ENCODE measurements at regions not wholly inside any gene's neighbourhood (a gene's known extent, or its start where the extent isn't known, plus 50 kb on each side); places are given as distances from the start of the nearest gene placed in this dataset.
"Not testable (repeated sequence)": the region's sequence is repeated elsewhere in the genome, so short reads cannot be mapped to it uniquely, and the experiment has no call there.

DNA sequence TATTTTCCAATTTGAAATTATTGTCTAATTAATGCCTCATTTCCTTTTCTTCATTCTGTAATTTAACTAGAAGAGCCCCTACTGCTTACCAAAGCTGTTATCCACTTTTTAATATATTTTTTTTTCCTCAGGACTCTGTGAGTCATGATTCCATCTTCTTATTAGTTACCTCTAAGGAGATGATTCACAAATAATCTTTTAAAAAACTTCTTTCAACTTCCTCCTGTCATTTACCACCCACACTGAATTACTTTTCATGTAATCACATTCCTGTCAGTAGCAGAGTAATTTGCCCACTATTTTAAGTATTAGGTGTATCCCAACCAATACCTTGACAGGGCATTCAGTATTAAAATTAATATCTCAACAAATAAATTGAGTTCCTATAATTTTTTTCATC, 470.9 kb upstream of the ADGRL3 start:
- H3K27ac Mint-ChIP-seq: no peak overlapping the region
- H3K9me3 Mint-ChIP-seq: peaks cover 6 to 44% (median 16%) of the 10 kb centered on the region in 9 donors
- no peaks in the 10 kb centered on the region for H3K27me3 Mint-ChIP-seq
- no peaks in the 10 kb centered on the region for H3K4me1 Mint-ChIP-seq
- POLR2A ChIA-PET: no interaction called here
- H3K36me3 Mint-ChIP-seq: no peaks in the 10 kb centered on the region
- no peak overlapping the region for H3K4me3 Mint-ChIP-seq
- no peak for ATAC-seq
- DNase-seq: no peak

GRCh38 chr4:60729764-60730163, 470.4 kb upstream of the ADGRL3 start:
- DNase-seq, H3K4me3 Mint-ChIP-seq, POLR2A ChIA-PET, H3K36me3 Mint-ChIP-seq, H3K27ac Mint-ChIP-seq, ATAC-seq, H3K4me1 Mint-ChIP-seq, H3K27me3 Mint-ChIP-seq: not testable (repeated sequence)
- peaks cover 7 to 44% (median 16%) of the 10 kb centered on the region in 9 donors for H3K9me3 Mint-ChIP-seq

GRCh38 chr4:60737858-60738257, 462.3 kb upstream of the ADGRL3 start:
- no peak for DNase-seq
- POLR2A ChIA-PET: no interaction called here
- Mint-ChIP-seq H3K36me3 (no peaks in the 10 kb centered on the region), H3K4me1 (no peaks in the 10 kb centered on the region), H3K4me3 (no peak overlapping the region), H3K27me3 (no peaks in the 10 kb centered on the region), H3K27ac (no peak overlapping the region), H3K9me3 (peaks cover 4 to 45% (median 20%) of the 10 kb centered on the region in 9 donors)
- no peak for ATAC-seq

DNA sequence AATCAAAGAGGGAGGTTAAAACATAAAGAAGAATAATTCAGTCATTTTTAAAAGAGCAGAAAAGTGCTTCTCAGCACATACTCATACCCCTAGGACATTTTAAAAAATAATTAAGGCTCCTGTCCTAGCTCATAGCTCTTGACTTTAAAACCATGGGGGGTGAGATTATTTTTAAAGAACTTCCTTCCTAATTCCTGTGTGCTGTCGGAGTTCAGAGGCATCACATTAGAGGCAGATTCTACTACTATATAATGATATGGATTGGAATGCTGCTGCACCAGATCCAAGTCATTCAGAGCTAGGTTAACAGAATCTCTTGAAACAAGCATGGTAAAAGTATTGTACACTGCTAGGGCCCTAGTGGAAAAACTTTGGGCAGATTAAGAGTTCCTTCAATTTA, 456.5 kb upstream of the ADGRL3 start:
- no peaks in the 10 kb centered on the region for H3K27me3 Mint-ChIP-seq
- H3K4me3 Mint-ChIP-seq: no peak overlapping the region
- POLR2A ChIA-PET: no interaction called here
- DNase-seq: no peak
- no peak for ATAC-seq
- H3K4me1 Mint-ChIP-seq: no peaks in the 10 kb centered on the region
- peaks cover 0 to 3% (median 0%) of the 10 kb centered on the region in 3 donors for H3K36me3 Mint-ChIP-seq
- H3K27ac Mint-ChIP-seq: no peak overlapping the region
- peaks cover 0 to 25% (median 14%) of the 10 kb centered on the region in 9 donors for H3K9me3 Mint-ChIP-seq

DNA sequence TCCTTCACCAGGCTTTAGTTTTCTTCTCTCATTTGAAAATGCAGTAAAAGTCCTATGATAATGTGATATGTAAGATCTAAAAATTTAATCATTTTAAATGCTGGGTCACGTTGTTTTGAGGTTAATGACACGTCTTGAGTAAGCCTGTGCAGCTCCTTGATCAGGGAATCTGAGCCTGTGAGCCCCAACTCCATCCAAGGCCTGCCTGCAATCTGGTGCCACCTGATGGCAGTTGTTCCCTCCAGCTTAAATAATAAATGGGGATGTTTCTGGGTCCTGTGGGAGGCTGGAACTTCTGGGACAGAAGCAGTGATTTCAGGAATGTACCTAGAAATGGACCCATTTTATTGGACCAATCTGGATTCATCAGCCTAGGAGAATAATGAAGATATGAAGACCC, 455.4 kb upstream of the ADGRL3 start:
- ATAC-seq: no peak

GRCh38 chr4:60745800-60746571, 454.1 kb upstream of the ADGRL3 start:
- Mint-ChIP-seq H3K36me3 (peaks cover 0 to 3% (median 0%) of the 10 kb centered on the region in 3 donors), H3K9me3 (peaks cover 0 to 23% (median 10%) of the 10 kb centered on the region in 9 donors), H3K4me3 (no peak overlapping the region), H3K27me3 (no peaks in the 10 kb centered on the region), H3K4me1 (no peaks in the 10 kb centered on the region), H3K27ac (no peak overlapping the region)
- POLR2A ChIA-PET: no interaction called here
- no peak for ATAC-seq
- DNase-seq: no peak

More for the DNA sequence above, 455.4 kb upstream of the ADGRL3 start:
- H3K4me3 Mint-ChIP-seq: no peak overlapping the region
- H3K27me3 Mint-ChIP-seq: no peaks in the 10 kb centered on the region
- peaks cover 0 to 3% (median 0%) of the 10 kb centered on the region in 3 donors for H3K36me3 Mint-ChIP-seq
- no peak overlapping the region for H3K27ac Mint-ChIP-seq
- no peaks in the 10 kb centered on the region for H3K4me1 Mint-ChIP-seq
- POLR2A ChIA-PET: no interaction called here
- peaks cover 0 to 22% (median 13%) of the 10 kb centered on the region in 9 donors for H3K9me3 Mint-ChIP-seq
- no peak for DNase-seq

- Mint-ChIP-seq H3K9me3 (peaks cover 0 to 31% (median 9%) of the 10 kb centered on the region in 9 donors), H3K36me3 (peaks cover 0 to 5% (median 0%) of the 10 kb centered on the region in 3 donors), H3K27me3 (no peaks in the 10 kb centered on the region), H3K27ac (no peak overlapping the region), H3K4me3 (no peak overlapping the region), H3K4me1 (no peaks in the 10 kb centered on the region)
- POLR2A ChIA-PET: no interaction called here
- ATAC-seq: no peak
- DNase-seq: no peak
Observed at GRCh38 chr4:60750962-60751361, 449.2 kb upstream of the ADGRL3 start.

DNA sequence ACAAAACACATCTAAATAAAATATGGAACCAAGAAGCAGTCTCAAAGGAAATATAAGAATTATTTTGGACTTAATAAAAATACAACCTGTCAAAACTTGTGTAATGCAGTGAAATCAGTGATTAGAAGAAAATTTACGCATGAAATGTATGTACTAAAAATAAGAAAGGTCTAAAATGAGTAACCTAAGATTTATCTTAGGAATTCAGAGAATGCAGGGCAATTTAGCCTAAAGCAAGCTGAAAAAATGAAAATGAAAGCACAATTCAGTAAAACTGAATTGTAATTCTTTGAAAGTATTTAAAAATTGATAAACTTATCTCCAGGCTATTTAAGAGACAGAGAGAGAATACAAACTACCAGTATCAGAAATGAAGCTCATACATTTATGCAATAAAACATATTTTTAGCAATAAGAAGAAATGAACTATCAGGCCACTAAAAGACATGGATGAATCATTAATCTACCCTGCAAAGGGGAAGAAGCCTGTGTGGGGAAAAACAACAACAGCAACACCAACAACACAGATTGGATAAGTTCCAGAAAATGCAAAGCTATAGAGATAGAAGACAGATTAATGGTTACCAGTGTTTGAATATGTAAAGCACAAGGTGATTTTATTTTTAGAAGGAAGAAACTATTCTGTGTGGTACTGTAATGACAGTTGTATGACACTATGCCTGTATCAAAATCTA, 442.0 kb upstream of the ADGRL3 start:
- ATAC-seq (no peak), DNase-seq (no peak)
- Mint-ChIP-seq H3K9me3 (peaks cover 4 to 59% (median 13%) of the 10 kb centered on the region in 9 donors), H3K4me3 (no peak overlapping the region), H3K36me3 (no peaks in the 10 kb centered on the region), H3K27me3 (no peaks in the 10 kb centered on the region), H3K27ac (no peak overlapping the region), H3K4me1 (no peaks in the 10 kb centered on the region)
- POLR2A ChIA-PET: no interaction called here

- no peaks in the 10 kb centered on the region for H3K4me1 Mint-ChIP-seq
- no peak for ATAC-seq
- no peaks in the 10 kb centered on the region for H3K36me3 Mint-ChIP-seq
- H3K4me3 Mint-ChIP-seq: no peak overlapping the region
- POLR2A ChIA-PET: no interaction called here
- DNase-seq: no peak
- no peak overlapping the region for H3K27ac Mint-ChIP-seq
- peaks cover 4 to 53% (median 16%) of the 10 kb centered on the region in 9 donors for H3K9me3 Mint-ChIP-seq
- H3K27me3 Mint-ChIP-seq: no peaks in the 10 kb centered on the region
Observed at GRCh38 chr4:60759518-60760245, 440.4 kb upstream of the ADGRL3 start.

GRCh38 chr4:60780874-60781273, 419.3 kb upstream of the ADGRL3 start:
- no peak for DNase-seq
- Mint-ChIP-seq H3K36me3 (no peaks in the 10 kb centered on the region), H3K27ac (no peak overlapping the region), H3K4me1 (no peaks in the 10 kb centered on the region), H3K27me3 (no peaks in the 10 kb centered on the region), H3K4me3 (no peak overlapping the region), H3K9me3 (peaks cover 0 to 12% (median 5%) of the 10 kb centered on the region in 9 donors)
- ATAC-seq: no peak
- POLR2A ChIA-PET: no interaction called here

- no peak overlapping the region for H3K27ac Mint-ChIP-seq
- no peak for ATAC-seq
- POLR2A ChIA-PET: no interaction called here
- no peaks in the 10 kb centered on the region for H3K4me1 Mint-ChIP-seq
- no peak for DNase-seq
- no peaks in the 10 kb centered on the region for H3K27me3 Mint-ChIP-seq
- no peak overlapping the region for H3K4me3 Mint-ChIP-seq
- H3K9me3 Mint-ChIP-seq: peaks cover 0 to 32% (median 6%) of the 10 kb centered on the region in 9 donors
- no peaks in the 10 kb centered on the region for H3K36me3 Mint-ChIP-seq
Observed at GRCh38 chr4:60790608-60791007, 409.5 kb upstream of the ADGRL3 start.

- H3K9me3 Mint-ChIP-seq: peaks cover 0 to 12% (median 5%) of the 10 kb centered on the region in 9 donors
- DNase-seq (no peak), ATAC-seq (no peak)
- no peaks in the 10 kb centered on the region for H3K4me1 Mint-ChIP-seq
- H3K27ac Mint-ChIP-seq: no peak overlapping the region
- no peaks in the 10 kb centered on the region for H3K27me3 Mint-ChIP-seq
- POLR2A ChIA-PET: no interaction called here
- no peaks in the 10 kb centered on the region for H3K36me3 Mint-ChIP-seq
- no peak overlapping the region for H3K4me3 Mint-ChIP-seq
Observed at GRCh38 chr4:60794372-60794771, 405.8 kb upstream of the ADGRL3 start.

DNA sequence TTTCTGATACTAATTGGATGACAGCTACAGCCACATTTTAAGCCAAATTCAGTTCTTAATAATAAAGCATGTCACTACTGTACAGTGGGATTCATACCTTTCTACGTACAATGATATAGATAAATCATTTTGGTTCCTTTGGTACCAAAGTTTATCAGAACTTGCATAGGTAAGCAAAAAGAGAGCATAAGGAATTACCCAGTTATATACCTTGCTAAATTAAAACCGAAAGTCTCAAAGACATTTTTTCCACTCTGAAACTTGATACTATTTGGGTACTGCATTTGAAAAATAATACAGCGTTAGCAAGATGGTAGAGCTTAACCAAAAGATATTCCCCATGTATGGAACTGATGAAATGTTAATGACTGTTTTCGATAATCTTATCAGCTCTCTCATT, 400.9 kb upstream of the ADGRL3 start:
- DNase-seq: no peak
- no peak overlapping the region for H3K4me3 Mint-ChIP-seq
- POLR2A ChIA-PET: no interaction called here

More for the DNA sequence above, 400.9 kb upstream of the ADGRL3 start:
- H3K27ac Mint-ChIP-seq: no peak overlapping the region
- H3K4me1 Mint-ChIP-seq: no peaks in the 10 kb centered on the region
- no peak for ATAC-seq
- no peaks in the 10 kb centered on the region for H3K36me3 Mint-ChIP-seq
- H3K9me3 Mint-ChIP-seq: peaks cover 0 to 10% (median 4%) of the 10 kb centered on the region in 9 donors
- no peaks in the 10 kb centered on the region for H3K27me3 Mint-ChIP-seq
